H1 (cell line): ENCODE measurements at regions not wholly inside any gene's neighbourhood (a gene's known extent, or its start where the extent isn't known, plus 50 kb on each side); places are given as distances from the start of the nearest gene placed in this dataset.

ENCODE experiments used
- BRCA1 ChIP-seq: IDR thresholded peaks from 2 replicates; pipeline ENCODE4 v1.6.1; 2012; ENCODE audit warnings: low read depth, low read length, improper control_type of control experiment
- CHD7 ChIP-seq: fragments of 300-600 bp; sonication (generic); IDR thresholded peaks from 2 replicates; pipeline ENCODE4 v1.7.1; 2012; ENCODE audit warnings: low read length, moderate library complexity, mild to moderate bottlenecking, inconsistent platforms; ENCODE audit not compliant: insufficient replicate concordance
- CTBP2 ChIP-seq: IDR thresholded peaks from 2 replicates; pipeline ENCODE4 v1.7.0; 2011; ENCODE audit warnings: borderline replicate concordance, mild to moderate bottlenecking, moderate library complexity, mixed read lengths, low read length; ENCODE audit not compliant: insufficient read depth, insufficient read length
- POLR2AphosphoS5 ChIP-seq: IDR thresholded peaks from 2 replicates; pipeline ENCODE4 v1.6.1; 2011; ENCODE audit warnings: low read depth, low read length
- SUZ12 ChIP-seq: fragments of 200-600 bp; sonication (generic); IDR thresholded peaks from 2 replicates; pipeline ENCODE4 v1.6.1; 2012; ENCODE audit warnings: mild to moderate bottlenecking, inconsistent platforms, low read length, moderate library complexity, mixed read lengths
- YY1 ChIP-seq: IDR thresholded peaks from 2 replicates; pipeline ENCODE4 v1.6.1; 2011; ENCODE audit warnings: low read depth, mild to moderate bottlenecking, low read length

- no peak for TF ChIP-seq CHD7
- no peak for TF ChIP-seq CTBP2
- no peak for TF ChIP-seq SUZ12
- TF ChIP-seq POLR2AphosphoS5: no peak
- TF ChIP-seq YY1: no peak
- no peak for TF ChIP-seq BRCA1
These were observed 173.6 kb downstream of the TMEM161B start (continued) for GRCh38 chr5:88094906-88095496.
